ENCODE measurements at regions not wholly inside any gene's neighbourhood (a gene's known extent, or its start where the extent isn't known, plus 50 kb on each side); places are given as distances from the start of the nearest gene placed in this dataset.

DNA sequence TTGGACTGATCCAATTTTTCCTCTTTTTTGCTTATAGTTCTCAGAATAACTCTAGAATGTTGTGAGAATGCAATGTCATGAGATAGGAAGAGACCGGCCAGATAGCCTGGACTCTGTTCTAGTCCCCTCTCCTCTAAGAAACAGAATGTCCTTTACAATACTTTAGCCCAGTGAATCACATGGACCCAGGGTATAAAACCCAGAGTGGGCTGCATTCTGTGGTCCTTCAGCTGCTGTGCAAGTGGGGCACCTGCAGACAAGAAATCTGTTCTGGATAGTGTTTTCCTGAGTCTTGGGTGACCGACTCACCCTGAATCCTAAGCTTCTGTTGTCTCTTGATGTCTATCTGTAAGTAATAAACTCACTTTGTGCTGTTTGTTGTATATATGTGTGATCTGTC, 368.6 kb upstream of the DPH6 start:
- TF ChIP-seq, protein P1, sequence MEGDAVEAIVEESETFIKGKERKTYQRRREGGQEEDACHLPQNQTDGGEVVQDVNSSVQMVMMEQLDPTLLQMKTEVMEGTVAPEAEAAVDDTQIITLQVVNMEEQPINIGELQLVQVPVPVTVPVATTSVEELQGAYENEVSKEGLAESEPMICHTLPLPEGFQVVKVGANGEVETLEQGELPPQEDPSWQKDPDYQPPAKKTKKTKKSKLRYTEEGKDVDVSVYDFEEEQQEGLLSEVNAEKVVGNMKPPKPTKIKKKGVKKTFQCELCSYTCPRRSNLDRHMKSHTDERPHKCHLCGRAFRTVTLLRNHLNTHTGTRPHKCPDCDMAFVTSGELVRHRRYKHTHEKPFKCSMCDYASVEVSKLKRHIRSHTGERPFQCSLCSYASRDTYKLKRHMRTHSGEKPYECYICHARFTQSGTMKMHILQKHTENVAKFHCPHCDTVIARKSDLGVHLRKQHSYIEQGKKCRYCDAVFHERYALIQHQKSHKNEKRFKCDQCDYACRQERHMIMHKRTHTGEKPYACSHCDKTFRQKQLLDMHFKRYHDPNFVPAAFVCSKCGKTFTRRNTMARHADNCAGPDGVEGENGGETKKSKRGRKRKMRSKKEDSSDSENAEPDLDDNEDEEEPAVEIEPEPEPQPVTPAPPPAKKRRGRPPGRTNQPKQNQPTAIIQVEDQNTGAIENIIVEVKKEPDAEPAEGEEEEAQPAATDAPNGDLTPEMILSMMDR (IDR thresholded peaks at IDR 0.05; ENCODE audit: poor library complexity, severe bottlenecking), result no peak
- TF ChIP-seq, protein P2, sequence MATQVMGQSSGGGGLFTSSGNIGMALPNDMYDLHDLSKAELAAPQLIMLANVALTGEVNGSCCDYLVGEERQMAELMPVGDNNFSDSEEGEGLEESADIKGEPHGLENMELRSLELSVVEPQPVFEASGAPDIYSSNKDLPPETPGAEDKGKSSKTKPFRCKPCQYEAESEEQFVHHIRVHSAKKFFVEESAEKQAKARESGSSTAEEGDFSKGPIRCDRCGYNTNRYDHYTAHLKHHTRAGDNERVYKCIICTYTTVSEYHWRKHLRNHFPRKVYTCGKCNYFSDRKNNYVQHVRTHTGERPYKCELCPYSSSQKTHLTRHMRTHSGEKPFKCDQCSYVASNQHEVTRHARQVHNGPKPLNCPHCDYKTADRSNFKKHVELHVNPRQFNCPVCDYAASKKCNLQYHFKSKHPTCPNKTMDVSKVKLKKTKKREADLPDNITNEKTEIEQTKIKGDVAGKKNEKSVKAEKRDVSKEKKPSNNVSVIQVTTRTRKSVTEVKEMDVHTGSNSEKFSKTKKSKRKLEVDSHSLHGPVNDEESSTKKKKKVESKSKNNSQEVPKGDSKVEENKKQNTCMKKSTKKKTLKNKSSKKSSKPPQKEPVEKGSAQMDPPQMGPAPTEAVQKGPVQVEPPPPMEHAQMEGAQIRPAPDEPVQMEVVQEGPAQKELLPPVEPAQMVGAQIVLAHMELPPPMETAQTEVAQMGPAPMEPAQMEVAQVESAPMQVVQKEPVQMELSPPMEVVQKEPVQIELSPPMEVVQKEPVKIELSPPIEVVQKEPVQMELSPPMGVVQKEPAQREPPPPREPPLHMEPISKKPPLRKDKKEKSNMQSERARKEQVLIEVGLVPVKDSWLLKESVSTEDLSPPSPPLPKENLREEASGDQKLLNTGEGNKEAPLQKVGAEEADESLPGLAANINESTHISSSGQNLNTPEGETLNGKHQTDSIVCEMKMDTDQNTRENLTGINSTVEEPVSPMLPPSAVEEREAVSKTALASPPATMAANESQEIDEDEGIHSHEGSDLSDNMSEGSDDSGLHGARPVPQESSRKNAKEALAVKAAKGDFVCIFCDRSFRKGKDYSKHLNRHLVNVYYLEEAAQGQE (IDR thresholded peaks at IDR 0.05; ENCODE audit: borderline replicate concordance), result no peak
- TF ChIP-seq TAF1 (IDR thresholded peaks at IDR 0.05; ENCODE audit: low read depth) (no peak), EP300 (conservative IDR thresholded peaks at IDR 0.05; ENCODE audit: poor library complexity, severe bottlenecking) (no peak), SMC3 (conservative IDR thresholded peaks at IDR 0.05; ENCODE audit: poor library complexity) (no peak), POLR2AphosphoS5 (IDR thresholded peaks at IDR 0.05) (no peak), EZH2 (IDR thresholded peaks at IDR 0.05; ENCODE audit: borderline replicate concordance, insufficient read depth, low read length, poor library complexity, severe bottlenecking) (no peak)

Measured in neural cell (in vitro differentiated cells).